HG02759 (cell line): ENCODE measurements at regions not wholly inside any gene's neighbourhood (a gene's known extent, or its start where the extent isn't known, plus 50 kb on each side); places are given as distances from the start of the nearest gene placed in this dataset.

Experiments
- ATAC-seq: cut with Tn5 transposase; IDR thresholded peaks from one replicate; pipeline ENCODE4 v1.9.1; 2021; ENCODE audit warnings: mild to moderate bottlenecking, moderate library complexity; ENCODE audit not compliant: unreplicated experiment

- ATAC-seq = no peak
These were observed 139.0 kb downstream of the IRX1 start for GRCh38 chr5:3734632-3735031.

GRCh38 chr5:3736466-3736865, 140.8 kb downstream of the IRX1 start:
- ATAC-seq = no peak

GRCh38 chr5:3736926-3737325, 141.3 kb downstream of the IRX1 start:
- ATAC-seq = no peak

GRCh38 chr5:3738919-3739318, 143.3 kb downstream of the IRX1 start:
- ATAC-seq = no peak

GRCh38 chr5:3740546-3741373, 145.1 kb downstream of the IRX1 start:
- no peak for ATAC-seq

GRCh38 chr5:3741374-3741770, 145.7 kb downstream of the IRX1 start:
- ATAC-seq = no peak

GRCh38 chr5:3742750-3743149, 147.1 kb downstream of the IRX1 start:
- ATAC-seq = no peak

GRCh38 chr5:3751846-3752245, 156.2 kb downstream of the IRX1 start:
- ATAC-seq = no peak

GRCh38 chr5:3778000-3778550, 182.4 kb downstream of the IRX1 start:
- ATAC-seq = no peak

- no peak for ATAC-seq
These were observed 183.3 kb downstream of the IRX1 start for GRCh38 chr5:3778945-3779344.

GRCh38 chr5:3780278-3780677, 184.6 kb downstream of the IRX1 start:
- ATAC-seq = no peak

- no peak for ATAC-seq
These were observed 185.3 kb downstream of the IRX1 start for GRCh38 chr5:3780907-3781306.

GRCh38 chr5:3784854-3785253, 189.2 kb downstream of the IRX1 start:
- ATAC-seq = no peak

- ATAC-seq = no peak
These were observed 190.5 kb downstream of the IRX1 start for GRCh38 chr5:3786165-3786564.

GRCh38 chr5:3786891-3787430, 191.3 kb downstream of the IRX1 start:
- no peak for ATAC-seq

GRCh38 chr5:3787604-3788003, 192.0 kb downstream of the IRX1 start:
- no peak for ATAC-seq

- ATAC-seq = no peak
These were observed 194.0 kb downstream of the IRX1 start for GRCh38 chr5:3789519-3790193.

- no peak for ATAC-seq
These were observed 197.5 kb downstream of the IRX1 start for GRCh38 chr5:3793162-3793561.

GRCh38 chr5:3794611-3795010, 199.0 kb downstream of the IRX1 start:
- ATAC-seq = no peak

GRCh38 chr5:3796736-3797135, 201.1 kb downstream of the IRX1 start:
- no peak for ATAC-seq

- ATAC-seq = no peak
These were observed 206.3 kb downstream of the IRX1 start for GRCh38 chr5:3801967-3802366.

- ATAC-seq = no peak
These were observed 213.8 kb downstream of the IRX1 start for GRCh38 chr5:3809455-3809854.
